ENCODE measurements at regions not wholly inside any gene's neighbourhood (a gene's known extent, or its start where the extent isn't known, plus 50 kb on each side); places are given as distances from the start of the nearest gene placed in this dataset.

DNA sequence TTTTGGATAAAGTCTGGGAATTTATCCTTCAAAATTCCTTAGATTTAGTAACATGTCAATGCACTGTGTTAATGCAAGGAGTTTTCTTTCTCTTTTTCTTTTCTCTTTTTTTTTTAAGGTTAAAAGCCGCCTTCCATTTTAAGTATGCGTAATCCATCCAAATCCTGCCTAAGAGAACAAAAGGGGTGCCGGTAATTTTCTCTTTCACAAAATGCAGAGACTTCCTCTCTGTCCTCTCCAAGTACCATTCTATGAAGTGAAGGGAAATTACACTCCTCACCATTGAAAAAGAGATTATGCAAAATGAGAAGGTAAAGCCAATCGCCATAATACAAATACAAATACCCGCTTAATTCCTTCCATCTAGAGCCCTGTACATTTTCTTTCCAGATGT lies 273.8 kb downstream of the BLID start:
- Histone ChIP-seq H3K4me1 (no peaks in the 10 kb centered on the region), H3K27ac (no peak overlapping the region), H3K9ac (no peak overlapping the region), H3K4me3 (no peak overlapping the region), H3K9me3 (no peaks in the 10 kb centered on the region), H3K36me3 (no peaks in the 10 kb centered on the region), H3K4me2 (no peak overlapping the region), H4K20me1 (no peaks in the 10 kb centered on the region), H3K27me3 (no peaks in the 10 kb centered on the region)
- TF ChIP-seq Cebpa-rat (IDR thresholded peaks at IDR 0.05) = no peak

DNA sequence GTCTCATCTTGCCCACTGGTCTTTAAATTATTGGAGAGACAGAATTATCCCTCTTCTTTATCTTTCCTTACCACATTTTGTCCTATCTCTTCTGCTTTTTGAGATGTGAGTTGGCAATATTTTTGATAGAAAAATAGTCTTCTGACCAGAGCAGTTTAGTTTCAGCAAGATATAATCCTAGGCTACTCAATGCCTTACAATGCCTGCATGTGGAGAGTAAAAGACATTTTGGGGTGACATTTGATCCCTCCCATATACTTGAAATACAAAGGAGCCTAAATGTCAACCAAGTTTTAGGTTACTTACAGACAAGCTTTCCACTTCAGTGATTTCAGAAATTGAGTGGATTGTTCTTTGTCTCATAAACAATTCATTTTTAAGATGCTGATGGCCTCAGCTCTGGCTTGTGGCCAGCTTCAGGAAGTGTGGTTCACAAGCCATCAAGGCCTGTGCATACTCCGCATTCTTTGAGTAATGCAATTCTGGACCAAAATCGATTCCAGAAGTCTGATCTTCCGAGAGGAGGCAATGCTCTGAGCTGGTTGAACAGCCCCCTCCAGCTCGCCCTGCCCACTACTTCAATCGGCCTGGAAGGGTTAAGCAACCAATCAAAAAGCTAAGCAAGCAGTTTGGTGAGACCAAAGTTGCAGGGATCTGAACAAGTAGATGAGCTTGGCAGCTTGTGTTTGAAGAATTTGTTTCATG lies 274.4 kb downstream of the BLID start:
- H3K36me3 ChIP-seq = no peaks in the 10 kb centered on the region
- H3K9ac ChIP-seq = no peak overlapping the region
- no peak for TF ChIP-seq Cebpa-rat (IDR thresholded peaks at IDR 0.05)
- no peak overlapping the region for H3K27ac ChIP-seq
- H4K20me1 ChIP-seq = no peaks in the 10 kb centered on the region
- H3K4me3 ChIP-seq = no peak overlapping the region
- H3K4me1 ChIP-seq = no peaks in the 10 kb centered on the region
- H3K9me3 ChIP-seq = no peaks in the 10 kb centered on the region
- no peak overlapping the region for H3K4me2 ChIP-seq
- no peaks in the 10 kb centered on the region for H3K27me3 ChIP-seq

DNA sequence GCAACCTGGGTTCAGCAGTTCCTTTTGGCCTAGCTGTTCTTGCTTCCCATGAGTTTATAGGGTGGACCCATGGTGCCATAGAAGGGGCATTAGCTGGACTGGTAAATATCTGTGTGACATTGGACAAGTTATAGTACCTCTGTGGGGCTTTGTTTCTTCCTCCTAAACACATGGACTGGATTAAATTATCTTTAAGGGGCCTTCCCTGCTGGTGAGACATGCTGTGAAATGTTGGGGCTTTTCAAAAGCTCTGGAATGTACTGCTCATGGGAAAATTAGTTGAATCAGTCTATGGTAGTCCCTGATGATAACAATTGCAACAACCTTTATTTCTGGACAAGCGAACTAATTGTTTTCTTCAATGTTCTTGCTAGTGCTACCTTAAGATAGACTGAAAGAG lies 276.2 kb downstream of the BLID start:
- Histone ChIP-seq H3K27me3 (no peaks in the 10 kb centered on the region), H4K20me1 (no peaks in the 10 kb centered on the region), H3K27ac (no peak overlapping the region), H3K36me3 (no peaks in the 10 kb centered on the region), H3K9ac (no peak overlapping the region), H3K4me1 (no peaks in the 10 kb centered on the region), H3K4me2 (no peak overlapping the region), H3K9me3 (no peaks in the 10 kb centered on the region), H3K4me3 (no peak overlapping the region)
- no peak for TF ChIP-seq Cebpa-rat (IDR thresholded peaks at IDR 0.05)

DNA sequence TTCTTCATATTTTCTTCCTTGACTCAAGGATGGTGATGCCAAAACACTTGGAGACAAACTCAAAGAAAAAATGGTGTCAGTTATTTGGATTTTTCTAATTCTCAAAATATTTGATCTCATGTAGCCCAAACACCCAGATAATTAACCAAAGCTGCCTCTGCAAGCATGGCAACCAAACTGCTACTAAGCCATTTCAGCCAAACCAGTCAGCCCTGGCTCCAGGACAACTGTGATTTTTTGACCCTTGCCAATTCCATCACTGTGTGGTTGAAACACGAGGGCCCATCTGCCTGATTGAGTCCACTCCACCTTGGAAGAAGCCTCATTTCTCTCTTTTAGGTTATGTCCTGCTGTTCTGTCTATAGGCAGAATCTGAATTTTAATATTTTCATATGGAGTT lies 277.4 kb downstream of the BLID start:
- Histone ChIP-seq H4K20me1 (no peaks in the 10 kb centered on the region), H3K27me3 (no peaks in the 10 kb centered on the region), H3K4me3 (no peak overlapping the region), H3K9me3 (peaks cover 6% of the 10 kb centered on the region), H3K4me2 (no peak overlapping the region), H3K9ac (no peak overlapping the region), H3K36me3 (no peaks in the 10 kb centered on the region), H3K27ac (no peak overlapping the region), H3K4me1 (no peaks in the 10 kb centered on the region)
- no peak for TF ChIP-seq Cebpa-rat (IDR thresholded peaks at IDR 0.05)

DNA sequence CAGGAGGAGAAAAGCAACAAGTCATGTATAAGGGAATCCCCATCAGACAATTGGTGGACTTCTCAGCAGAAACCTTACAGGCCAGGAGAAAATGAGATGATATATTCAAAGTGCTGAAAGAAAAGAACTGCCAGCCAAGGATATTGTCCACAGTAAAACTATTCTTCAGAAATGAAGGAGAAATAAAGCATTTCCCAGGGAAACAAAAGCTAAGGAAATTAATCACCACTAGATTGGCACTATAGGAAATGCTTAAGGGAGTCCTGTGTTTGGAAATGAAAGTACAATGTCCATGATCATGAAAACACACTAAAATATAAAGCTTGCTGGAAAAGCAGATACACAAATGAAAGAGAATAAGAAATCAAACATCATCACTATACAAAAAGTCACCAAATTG lies 282.0 kb downstream of the BLID start:
- peaks cover 19% of the 10 kb centered on the region for H3K9me3 ChIP-seq
- H3K4me2 ChIP-seq = no peak overlapping the region
- H3K9ac ChIP-seq = no peak overlapping the region
- TF ChIP-seq Cebpa-rat (IDR thresholded peaks at IDR 0.05) = no peak
- H3K4me3 ChIP-seq = no peak overlapping the region
- H3K36me3 ChIP-seq = no peaks in the 10 kb centered on the region
- H3K27ac ChIP-seq = no peak overlapping the region
- H3K27me3 ChIP-seq = no peaks in the 10 kb centered on the region
- H4K20me1 ChIP-seq = no peaks in the 10 kb centered on the region
- no peaks in the 10 kb centered on the region for H3K4me1 ChIP-seq

DNA sequence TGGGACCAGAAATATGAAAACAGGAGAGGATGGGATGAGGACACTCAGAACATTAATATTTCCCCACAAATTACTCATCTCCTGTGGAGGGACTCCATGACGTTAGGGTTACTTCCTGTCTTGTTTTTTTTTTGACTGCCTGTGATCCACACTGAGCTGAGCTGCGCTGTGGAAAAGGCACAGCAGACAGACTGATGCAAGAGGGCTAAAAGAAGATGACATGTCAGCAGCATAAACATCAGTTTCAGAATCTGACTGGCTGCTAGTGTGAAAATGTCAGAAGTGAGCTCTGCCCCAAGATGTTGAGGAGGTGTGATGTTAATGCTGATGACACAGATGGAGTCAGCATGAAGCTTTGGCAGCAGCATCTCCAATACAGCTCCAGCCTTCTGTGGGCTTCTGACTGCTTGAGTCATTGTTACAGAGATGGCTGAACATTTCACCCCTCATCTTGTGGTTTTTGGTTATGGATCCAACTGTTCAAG lies 286.8 kb downstream of the BLID start:
- TF ChIP-seq Cebpa-rat (IDR thresholded peaks at IDR 0.05) = no peak
- Histone ChIP-seq H3K36me3 (no peaks in the 10 kb centered on the region), H4K20me1 (no peaks in the 10 kb centered on the region), H3K9me3 (peaks cover 19% of the 10 kb centered on the region), H3K4me1 (no peaks in the 10 kb centered on the region), H3K27ac (no peak overlapping the region), H3K4me3 (no peak overlapping the region), H3K4me2 (no peak overlapping the region), H3K9ac (no peak overlapping the region), H3K27me3 (no peaks in the 10 kb centered on the region)

DNA sequence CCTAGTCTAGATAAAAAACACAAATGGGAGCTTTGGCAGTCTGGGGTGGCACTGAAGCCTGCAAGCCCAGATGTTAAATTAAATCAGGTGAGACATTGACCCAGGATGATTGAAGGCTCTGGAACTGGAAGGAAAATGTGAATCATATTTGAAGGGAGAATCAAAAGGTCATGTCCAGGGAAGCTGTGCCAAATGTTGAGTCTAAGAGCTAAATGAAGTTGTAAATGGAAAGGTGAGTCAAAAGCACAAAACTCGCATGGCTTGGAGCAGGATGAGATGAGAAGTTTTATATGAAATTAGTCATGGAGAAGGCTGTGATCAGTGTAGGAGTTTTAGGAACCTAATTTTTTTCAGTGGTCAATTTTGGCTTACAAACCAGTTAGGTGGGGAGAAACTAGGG lies 301.1 kb downstream of the BLID start:
- Histone ChIP-seq H3K9me3 (peaks cover 15% of the 10 kb centered on the region), H3K27ac (no peak overlapping the region), H3K4me2 (no peak overlapping the region), H3K27me3 (no peaks in the 10 kb centered on the region), H3K9ac (no peak overlapping the region), H3K4me1 (no peaks in the 10 kb centered on the region), H3K36me3 (no peaks in the 10 kb centered on the region), H4K20me1 (no peaks in the 10 kb centered on the region), H3K4me3 (no peak overlapping the region)
- no peak for TF ChIP-seq Cebpa-rat (IDR thresholded peaks at IDR 0.05)

DNA sequence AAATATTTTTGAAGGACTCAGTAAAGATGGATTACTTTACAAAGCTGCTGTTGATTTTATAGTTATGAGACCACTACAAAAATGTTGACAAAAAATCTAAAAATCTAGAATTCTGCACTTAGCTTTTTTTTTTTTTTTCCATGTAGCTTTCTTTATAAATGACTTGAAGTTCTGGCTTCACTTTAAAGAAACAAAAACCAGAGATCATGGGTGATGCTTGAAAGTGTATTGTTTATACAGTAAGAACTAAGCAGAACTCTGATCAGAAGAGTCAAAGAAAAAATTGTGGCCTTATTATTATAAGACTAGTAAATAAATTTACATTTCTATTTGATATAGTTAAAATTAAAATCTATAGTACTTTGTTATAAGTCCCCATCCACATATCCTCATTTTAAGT lies 301.7 kb downstream of the BLID start:
- no peaks in the 10 kb centered on the region for H4K20me1 ChIP-seq
- H3K36me3 ChIP-seq = no peaks in the 10 kb centered on the region
- no peaks in the 10 kb centered on the region for H3K27me3 ChIP-seq
- H3K4me1 ChIP-seq = no peaks in the 10 kb centered on the region
- H3K9ac ChIP-seq = no peak overlapping the region
- TF ChIP-seq Cebpa-rat (IDR thresholded peaks at IDR 0.05) = no peak
- H3K27ac ChIP-seq = no peak overlapping the region
- peaks cover 15% of the 10 kb centered on the region for H3K9me3 ChIP-seq
- no peak overlapping the region for H3K4me3 ChIP-seq
- H3K4me2 ChIP-seq = no peak overlapping the region

DNA sequence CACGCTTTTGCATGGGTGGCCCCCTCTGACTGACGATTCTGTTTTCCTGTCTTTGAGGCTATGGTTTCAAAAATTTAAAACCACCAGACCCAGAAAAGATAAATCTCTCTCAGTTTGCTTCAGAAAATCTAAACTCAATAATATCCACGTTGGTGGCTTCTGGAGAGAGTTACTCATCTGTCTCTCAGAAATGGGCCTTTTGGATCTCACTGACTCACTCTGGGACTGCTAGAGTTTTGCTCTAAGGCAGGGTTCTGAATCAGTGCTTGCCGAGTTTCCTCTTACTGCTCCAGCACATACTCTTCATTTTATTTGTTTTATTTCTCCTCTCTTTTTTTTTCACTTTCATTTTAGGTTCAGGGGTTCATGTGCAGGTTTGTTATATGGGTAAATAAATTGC lies 305.7 kb downstream of the BLID start:
- Histone ChIP-seq H3K36me3 (no peaks in the 10 kb centered on the region), H3K27ac (no peak overlapping the region), H3K4me2 (no peak overlapping the region), H4K20me1 (no peaks in the 10 kb centered on the region), H3K4me1 (no peaks in the 10 kb centered on the region), H3K9me3 (peaks cover 15% of the 10 kb centered on the region), H3K9ac (no peak overlapping the region), H3K27me3 (no peaks in the 10 kb centered on the region), H3K4me3 (no peak overlapping the region)
- TF ChIP-seq Cebpa-rat (IDR thresholded peaks at IDR 0.05) = no peak

DNA sequence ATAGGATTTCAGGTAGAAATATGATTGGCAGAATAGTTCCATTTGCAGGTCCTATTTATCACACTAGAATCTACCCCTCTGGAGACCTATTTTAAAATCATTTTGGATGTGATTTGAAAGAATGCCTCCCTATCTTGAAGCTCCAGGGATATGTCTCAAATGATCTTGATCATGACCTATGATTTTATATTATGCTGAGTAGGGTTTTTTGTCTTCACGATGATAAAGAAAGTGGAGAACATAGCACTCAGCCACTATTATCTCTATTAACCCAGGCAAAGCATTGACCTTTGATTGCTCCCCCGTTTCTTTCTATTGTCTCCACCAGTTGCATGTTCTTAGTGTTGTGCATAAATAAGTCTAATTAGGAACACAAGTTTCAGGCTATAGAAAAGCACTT lies 307.9 kb downstream of the BLID start:
- H3K4me1 ChIP-seq = peaks cover 4% of the 10 kb centered on the region; the same call in 1 of the 2 replicates
- peaks cover 15% of the 10 kb centered on the region for H3K9me3 ChIP-seq
- no peaks in the 10 kb centered on the region for H4K20me1 ChIP-seq
- no peak overlapping the region for H3K27ac ChIP-seq
- no peak overlapping the region for H3K4me3 ChIP-seq
- no peak overlapping the region for H3K4me2 ChIP-seq
- H3K9ac ChIP-seq = no peak overlapping the region
- no peaks in the 10 kb centered on the region for H3K27me3 ChIP-seq
- H3K36me3 ChIP-seq = no peaks in the 10 kb centered on the region
- no peak for TF ChIP-seq Cebpa-rat (IDR thresholded peaks at IDR 0.05)

DNA sequence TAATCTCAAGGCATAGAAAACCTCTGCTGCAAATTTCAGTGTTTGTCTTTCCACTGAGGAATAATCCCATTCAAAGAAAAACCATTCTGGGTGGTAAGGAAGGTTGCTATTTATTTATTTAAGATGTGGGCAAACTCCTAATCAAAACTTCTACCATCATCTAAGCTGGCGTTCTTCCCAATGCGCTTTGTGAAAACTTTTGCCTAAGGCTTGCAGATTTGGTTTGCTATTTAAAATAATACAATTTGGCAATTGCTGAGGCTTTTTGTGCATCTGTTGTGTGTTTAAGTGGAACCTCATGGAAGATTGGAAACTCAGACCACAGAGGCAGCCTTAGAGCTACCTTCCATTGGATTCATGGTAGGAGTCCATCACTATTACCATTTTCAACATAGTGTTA lies 309.0 kb downstream of the BLID start:
- no peak for TF ChIP-seq Cebpa-rat (IDR thresholded peaks at IDR 0.05)
- H3K27me3 ChIP-seq = no peaks in the 10 kb centered on the region
- no peak overlapping the region for H3K4me3 ChIP-seq
- no peak overlapping the region for H3K4me2 ChIP-seq
- H3K27ac ChIP-seq = no peak overlapping the region
- H3K9ac ChIP-seq = no peak overlapping the region
- H3K4me1 ChIP-seq = peaks cover 4% of the 10 kb centered on the region; the same call in 1 of the 2 replicates
- H3K9me3 ChIP-seq = peaks cover 4% of the 10 kb centered on the region; the same call in 1 of the 2 replicates
- no peaks in the 10 kb centered on the region for H4K20me1 ChIP-seq
- H3K36me3 ChIP-seq = no peaks in the 10 kb centered on the region

Measured in BLaER1 (cell line).